Gastrocnemius medialis (tissue), 4 donors: ENCODE measurements at regions not wholly inside any gene's neighbourhood (a gene's known extent, or its start where the extent isn't known, plus 50 kb on each side); places are given as distances from the start of the nearest gene placed in this dataset.

ENCODE experiments used
- ATAC-seq, 2 donors: fragments of 150-250 bp; one replicate each; pipeline ENCODE4 v1.9.1; 2016
- DNase-seq, 2 donors: peaks; one replicate each; pipeline ENCODE4 v3.0.0-alpha.2; 2019
- H3K27ac ChIP-seq, 4 donors: fragments of 200-600 bp; sonication (generic); 1 replicate in 1 of 4; 2 replicates in 3 of 4; pipeline ENCODE4 v1.5.1; 2016 to 2018; ENCODE audit warnings: mild to moderate bottlenecking in 2 of 4, moderate library complexity in 1 of 4
- H3K27me3 ChIP-seq, 3 donors: fragments of 200-600 bp; sonication (generic) in 2 of 3; 1 replicate in 1 of 3; 2 replicates in 2 of 3; pipeline versions ENCODE4 v1.5.1 to v1.6.0; 2016 to 2019; ENCODE audit warnings: mild to moderate bottlenecking in 1 of 3, moderate library complexity in 1 of 3
- H3K36me3 ChIP-seq, 2 donors: fragments of 200-600 bp; sonication (generic) in 1 of 2; one replicate each; pipeline ENCODE4 v1.5.1; 2017 to 2018
- H3K4me1 ChIP-seq, 2 donors: fragments of 200-600 bp; sonication (generic) in 1 of 2; one replicate each; pipeline ENCODE4 v1.5.1; 2016 to 2017; ENCODE audit warnings: mild to moderate bottlenecking in 2 of 2
- H3K4me3 ChIP-seq, 4 donors: fragments of 200-600 bp; sonication (generic) in 3 of 4; 1 replicate in 1 of 4; 2 replicates in 3 of 4; pipeline ENCODE4 v1.5.1; 2016 to 2019; ENCODE audit warnings: mild to moderate bottlenecking in 2 of 4
- H3K9me3 ChIP-seq, 3 donors: fragments of 200-600 bp; sonication (generic) in 2 of 3; 1 replicate in 1 of 3; 2 replicates in 2 of 3; pipeline ENCODE4 v1.5.1; 2016 to 2019
- CTCF ChIP-seq, 5 experiments: fragments of 450-650 bp in 3 of 5; fragments of 200-600 bp in 2 of 5; sonication (generic) in 2 of 5; IDR thresholded peaks in 4 of 5; conservative IDR thresholded peaks in 1 of 5; 1 replicate in 4 of 5; 2 replicates in 1 of 5; pipeline ENCODE4 v1.5.1; 2016 to 2019; ENCODE audit warnings: antibody characterized with exemption in 5 of 5, mild to moderate bottlenecking in 3 of 5, moderate library complexity in 3 of 5
- POLR2A ChIP-seq, 2 donors: fragments of 450-650 bp; IDR thresholded peaks; one replicate each; pipeline ENCODE4 v1.6.1; 2017; ENCODE audit warnings: antibody characterized with exemption in 2 of 2, mild to moderate bottlenecking in 2 of 2, moderate library complexity in 2 of 2
- in situ Hi-C, 4 donors: fragments of 200-750 bp; cut with MboI; loops; one replicate each; pipeline versions ENCODE4 v1.15.0 to v1.8.0; 2017; ENCODE audit warnings: low sequenced_read_pairs in 4 of 4
- intact Hi-C: fragments of 100-400 bp; cut with DNase I; formaldehyde crosslinking; loops from one replicate; pipeline ENCODE4 v1.15.1; 2023; ENCODE audit warnings: low total_unique reads

- H3K27ac ChIP-seq: no peak overlapping the region
- H3K4me3 ChIP-seq: no peak overlapping the region
- in situ Hi-C loops (no loop called here), intact Hi-C loops (no loop called here)
- no peak for TF ChIP-seq CTCF (IDR thresholded peaks at IDR 0.05 in 4 of 5, conservative IDR thresholded peaks at IDR 0.05 in 1 of 5)
- TF ChIP-seq POLR2A (IDR thresholded peaks at IDR 0.05): no peak
- DNase-seq: no peak
- H3K36me3 ChIP-seq: no peaks in the 10 kb centered on the region
- H3K9me3 ChIP-seq: no peaks in the 10 kb centered on the region
- ATAC-seq: no peak
- no peaks in the 10 kb centered on the region for H3K27me3 ChIP-seq
- H3K4me1 ChIP-seq: no peaks in the 10 kb centered on the region
Observed at GRCh38 chr3:181561139-181562031, 150.3 kb upstream of the SOX2 start.

- no peaks in the 10 kb centered on the region for H3K27me3 ChIP-seq
- TF ChIP-seq CTCF (IDR thresholded peaks at IDR 0.05 in 4 of 5, conservative IDR thresholded peaks at IDR 0.05 in 1 of 5): no peak
- TF ChIP-seq POLR2A (IDR thresholded peaks at IDR 0.05): no peak
- H3K4me1 ChIP-seq: no peaks in the 10 kb centered on the region
- intact Hi-C loops: no loop called here
- DNase-seq: no peak
- in situ Hi-C loops: no loop called here
- H3K36me3 ChIP-seq: no peaks in the 10 kb centered on the region
- no peaks in the 10 kb centered on the region for H3K9me3 ChIP-seq
- H3K27ac ChIP-seq: no peak overlapping the region
- ATAC-seq: no peak
- H3K4me3 ChIP-seq: no peak overlapping the region
Observed at GRCh38 chr3:181558870-181559269, 152.9 kb upstream of the SOX2 start.

DNA sequence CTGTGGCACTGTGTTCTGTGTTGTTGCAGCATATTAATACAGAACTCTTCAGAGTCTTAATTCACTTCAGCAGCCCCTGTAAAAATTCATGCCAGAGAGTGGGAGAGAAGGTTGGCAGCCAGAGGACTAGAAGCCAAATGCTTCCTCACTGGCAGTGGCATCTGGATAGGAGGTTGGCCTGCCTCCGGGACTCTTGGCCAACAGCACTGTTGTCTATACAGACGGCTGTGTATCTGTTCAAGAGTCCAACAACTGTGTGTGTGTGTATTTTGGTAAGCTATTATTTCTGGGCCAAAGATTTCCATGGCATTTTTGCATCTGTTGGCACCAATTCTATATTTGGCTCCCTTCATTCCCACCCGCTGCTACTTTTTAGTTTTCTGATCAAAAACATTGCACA lies 156.0 kb upstream of the SOX2 start:
- no peaks in the 10 kb centered on the region for H3K27me3 ChIP-seq
- DNase-seq (no peak), ATAC-seq (no peak)
- H3K27ac ChIP-seq: no peak overlapping the region
- no peaks in the 10 kb centered on the region for H3K9me3 ChIP-seq
- in situ Hi-C loops: no loop called here
- intact Hi-C loops: no loop called here
- TF ChIP-seq CTCF (IDR thresholded peaks at IDR 0.05 in 4 of 5, conservative IDR thresholded peaks at IDR 0.05 in 1 of 5): no peak
- no peak for TF ChIP-seq POLR2A (IDR thresholded peaks at IDR 0.05)
- H3K4me1 ChIP-seq: no peaks in the 10 kb centered on the region
- no peaks in the 10 kb centered on the region for H3K36me3 ChIP-seq
- H3K4me3 ChIP-seq: no peak overlapping the region

DNA sequence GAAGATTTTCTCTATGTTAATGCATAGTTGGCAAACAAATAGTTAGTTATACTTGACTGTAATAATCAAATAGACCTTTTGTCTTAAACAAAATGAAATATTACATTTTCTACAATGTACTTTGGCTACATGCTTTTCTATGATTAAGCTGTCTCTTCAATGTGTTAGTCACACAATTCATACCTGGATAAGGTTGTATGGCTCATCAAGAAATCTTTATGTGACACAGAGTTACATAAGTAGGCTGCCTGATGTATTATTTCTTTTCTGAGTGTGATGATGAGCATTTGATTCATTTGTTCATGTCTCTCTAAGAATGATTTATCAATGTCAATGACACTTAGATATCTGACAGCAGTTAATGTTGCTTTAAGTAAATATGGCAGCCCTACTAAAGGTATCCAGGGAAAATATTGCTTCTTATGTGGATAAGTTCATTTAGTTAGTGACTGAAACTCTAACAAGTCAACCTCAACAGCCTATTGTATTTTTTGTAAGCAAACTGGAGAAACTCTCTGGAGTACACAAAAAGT lies 157.4 kb upstream of the SOX2 start:
- H3K36me3 ChIP-seq: no peaks in the 10 kb centered on the region
- no peaks in the 10 kb centered on the region for H3K4me1 ChIP-seq
- H3K4me3 ChIP-seq: no peak overlapping the region
- H3K27ac ChIP-seq: no peak overlapping the region
- intact Hi-C loops (no loop called here), in situ Hi-C loops (no loop called here)
- no peaks in the 10 kb centered on the region for H3K9me3 ChIP-seq
- DNase-seq (no peak), ATAC-seq (no peak)
- TF ChIP-seq POLR2A (IDR thresholded peaks at IDR 0.05) (no peak), CTCF (IDR thresholded peaks at IDR 0.05 in 4 of 5, conservative IDR thresholded peaks at IDR 0.05 in 1 of 5) (no peak)
- H3K27me3 ChIP-seq: no peaks in the 10 kb centered on the region
